ENCODE measurements at regions not wholly inside any gene's neighbourhood (a gene's known extent, or its start where the extent isn't known, plus 50 kb on each side); places are given as distances from the start of the nearest gene placed in this dataset.

- no peak for DNase-seq (ENCODE audit: low read depth)
Observed at GRCh38 chr2:123935405-123935804, 89.7 kb upstream of the CNTNAP5 start.

- DNase-seq (ENCODE audit: low read depth), result peak; percentile 40
Observed at GRCh38 chr2:123953846-123954245, 71.2 kb upstream of the CNTNAP5 start.

GRCh38 chr2:123958011-123958410 is 67.1 kb upstream of the CNTNAP5 start:
- no peak for DNase-seq (ENCODE audit: low read depth)

GRCh38 chr2:123961576-123961975 is 63.5 kb upstream of the CNTNAP5 start:
- no peak for DNase-seq (ENCODE audit: low read depth)

- DNase-seq (ENCODE audit: low read depth), result no peak
Observed at GRCh38 chr2:123971564-123972318, 53.3 kb upstream of the CNTNAP5 start.

Measured in EH (cell line).